H9 (cell line): ENCODE measurements at regions not wholly inside any gene's neighbourhood (a gene's known extent, or its start where the extent isn't known, plus 50 kb on each side); places are given as distances from the start of the nearest gene placed in this dataset.

Source experiments
- DNase-seq: peaks from one replicate; pipeline ENCODE4 v3.0.0-alpha.2; 2017
- H2AFZ ChIP-seq: one replicate; pipeline ENCODE4 v1.6.1; 2013; ENCODE audit warnings: mild to moderate bottlenecking, low read length, control low read depth, moderate library complexity
- H2AK5ac ChIP-seq: 2 replicates; pipeline ENCODE4 v1.6.1; 2013; ENCODE audit warnings: low read length, control low read depth, mixed read lengths; ENCODE audit not compliant: insufficient read length
- H2BK120ac ChIP-seq: one replicate; pipeline ENCODE4 v1.6.1; 2013; ENCODE audit warnings: low read depth, mild to moderate bottlenecking, low read length, control low read depth, inconsistent platforms; ENCODE audit not compliant: poor library complexity, severe bottlenecking
- H2BK12ac ChIP-seq: 2 replicates; pipeline ENCODE4 v1.6.1; 2013; ENCODE audit warnings: low read length, control low read depth, mixed read lengths, low read depth; ENCODE audit not compliant: insufficient read length
- H2BK15ac ChIP-seq: 2 replicates; pipeline ENCODE4 v1.6.1; 2013; ENCODE audit warnings: low read depth, low read length, control low read depth
- H2BK20ac ChIP-seq: one replicate; pipeline ENCODE4 v1.6.1; 2013; ENCODE audit warnings: low read depth, mild to moderate bottlenecking, low read length, control low read depth, inconsistent platforms; ENCODE audit not compliant: poor library complexity, severe bottlenecking
- H2BK5ac ChIP-seq: 2 replicates; pipeline ENCODE4 v1.6.1; 2013; ENCODE audit warnings: low read length, control low read depth, mixed read lengths; ENCODE audit not compliant: insufficient read length
- H3K14ac ChIP-seq: 2 replicates; pipeline ENCODE4 v1.6.1; 2013; ENCODE audit warnings: low read length, control low read depth; ENCODE audit not compliant: insufficient read depth
- H3K18ac ChIP-seq: 2 replicates; pipeline ENCODE4 v1.6.1; 2013; ENCODE audit warnings: low read depth, mild to moderate bottlenecking, mixed read lengths, low read length, control low read depth; ENCODE audit not compliant: insufficient read length
- H3K23ac ChIP-seq: 2 replicates; pipeline ENCODE4 v1.6.1; 2013; ENCODE audit warnings: low read length, control low read depth, mixed read lengths, low read depth; ENCODE audit not compliant: insufficient read length
- H3K23me2 ChIP-seq: 2 replicates; pipeline ENCODE4 v1.6.1; 2013; ENCODE audit warnings: low read depth, mild to moderate bottlenecking, mixed read lengths, low read length, control low read depth; ENCODE audit not compliant: insufficient read length, poor library complexity, severe bottlenecking
- H3K27ac ChIP-seq: 2 replicates; pipeline ENCODE4 v1.5.1; 2013; ENCODE audit warnings: low read length, control low read depth, mixed read lengths, low read depth; ENCODE audit not compliant: insufficient read length
- H3K27me3 ChIP-seq: 2 replicates; pipeline ENCODE4 v1.6.1; 2013; ENCODE audit warnings: low read length, control low read depth, inconsistent platforms; ENCODE audit not compliant: insufficient read depth
- H3K4ac ChIP-seq: 2 replicates; pipeline ENCODE4 v1.6.1; 2013; ENCODE audit warnings: low read depth, mild to moderate bottlenecking, control low read depth, inconsistent platforms, low read length, moderate library complexity
- H3K4me1 ChIP-seq: 2 replicates; pipeline ENCODE4 v1.6.1; 2013; ENCODE audit warnings: low read length, control low read depth, inconsistent platforms; ENCODE audit not compliant: insufficient read depth
- H3K4me2 ChIP-seq: 2 replicates; pipeline ENCODE4 v1.6.1; 2013; ENCODE audit warnings: low read length, control low read depth, mixed read lengths; ENCODE audit not compliant: insufficient read length, insufficient read depth
- H3K56ac ChIP-seq: 2 replicates; pipeline ENCODE4 v1.6.1; 2013; ENCODE audit warnings: low read depth, mild to moderate bottlenecking, mixed read lengths, low read length, control low read depth; ENCODE audit not compliant: insufficient read length
- H3K79me1 ChIP-seq: 2 replicates; pipeline ENCODE4 v1.6.1; 2013; ENCODE audit warnings: low read depth, mild to moderate bottlenecking, moderate library complexity, low read length, control low read depth, inconsistent platforms; ENCODE audit not compliant: insufficient read depth, poor library complexity, severe bottlenecking
- H3K79me2 ChIP-seq: 2 replicates; pipeline ENCODE4 v1.6.1; 2013; ENCODE audit warnings: low read length, control low read depth, inconsistent platforms; ENCODE audit not compliant: insufficient read depth
- H3K9ac ChIP-seq: 2 replicates; pipeline ENCODE4 v1.6.1; 2013; ENCODE audit warnings: low read length, control low read depth, mixed read lengths; ENCODE audit not compliant: insufficient read length; ENCODE audit errors: extremely low read depth
- H3K9me3 ChIP-seq: one replicate; pipeline ENCODE4 v1.6.1; 2013; ENCODE audit warnings: low read depth, low read length, inconsistent platforms; ENCODE audit not compliant: control insufficient read depth
- H3T11ph ChIP-seq: one replicate; pipeline ENCODE4 v1.6.1; 2013; ENCODE audit warnings: mild to moderate bottlenecking, low read length, control low read depth, inconsistent platforms
- H4K20me1 ChIP-seq: one replicate; pipeline ENCODE4 v1.6.1; 2013; ENCODE audit not compliant: control insufficient read depth, insufficient read length, insufficient read depth
- H4K5ac ChIP-seq: 2 replicates; pipeline ENCODE4 v1.6.1; 2013; ENCODE audit warnings: low read depth, mild to moderate bottlenecking, mixed read lengths, low read length, control low read depth; ENCODE audit not compliant: insufficient read length
- H4K8ac ChIP-seq: replicated peaks from 2 replicates; pipeline ENCODE4 v1.6.1; 2013; ENCODE audit warnings: low read length, control low read depth, mixed read lengths, low read depth; ENCODE audit not compliant: insufficient read length
- H4K91ac ChIP-seq: 2 replicates; pipeline ENCODE4 v1.6.1; 2013; ENCODE audit warnings: low read depth, mild to moderate bottlenecking, moderate library complexity, mixed read lengths, low read length, control low read depth; ENCODE audit not compliant: insufficient read length
- H3K27ac Mint-ChIP-seq, 3 experiments: 2 replicates in 2 of 3; 3 replicates in 1 of 3; pipeline ENCODE4 v1.8.0; 2020 to 2021; ENCODE audit warnings: mixed read lengths in 3 of 3, mild to moderate bottlenecking in 1 of 3, moderate library complexity in 1 of 3
- H3K27me3 Mint-ChIP-seq: 2 replicates; pipeline ENCODE4 v1.8.0; 2021; ENCODE audit warnings: low read depth, mild to moderate bottlenecking, moderate library complexity, mixed read lengths
- H3K36me3 Mint-ChIP-seq, 3 experiments: 2 replicates in 2 of 3; 3 replicates in 1 of 3; pipeline ENCODE4 v1.8.0; 2020 to 2021; ENCODE audit warnings: low read depth in 3 of 3, mixed read lengths in 3 of 3; ENCODE audit not compliant: insufficient read depth in 1 of 3
- H3K4me1 Mint-ChIP-seq, 2 experiments: 2 replicates each; pipeline ENCODE4 v1.8.0; 2020; ENCODE audit warnings: mixed read lengths in 2 of 2
- H3K4me3 Mint-ChIP-seq, 2 experiments: 2 replicates in 1 of 2; 3 replicates in 1 of 2; pipeline ENCODE4 v1.8.0; 2020 to 2021; ENCODE audit warnings: mild to moderate bottlenecking in 2 of 2, mixed read lengths in 2 of 2, moderate library complexity in 1 of 2
- H3K9me3 Mint-ChIP-seq, 2 experiments: 2 replicates in 1 of 2; 3 replicates in 1 of 2; pipeline ENCODE4 v1.8.0; 2020; ENCODE audit warnings: mild to moderate bottlenecking in 2 of 2, mixed read lengths in 2 of 2, moderate library complexity in 1 of 2
- CTCF ChIP-seq: fragments of 200-600 bp; sonication (generic); conservative IDR thresholded peaks from 3 replicates; pipeline ENCODE4 v1.8.0; 2021; ENCODE audit warnings: antibody characterized with exemption, mild to moderate bottlenecking
- WGBS: extraction: QIAGEN DNeasy Blood & Tissue Kit; methylation state at CpG from one replicate; pipeline ENCODE4 v1.1.7; 2013; ENCODE audit warnings: missing lambda C conversion rate, low lambda C conversion rate, mixed read lengths; ENCODE audit not compliant: insufficient read length; ENCODE audit errors: extremely low coverage; 5-methylcytosine and 5-hydroxymethylcytosine counted together

DNA sequence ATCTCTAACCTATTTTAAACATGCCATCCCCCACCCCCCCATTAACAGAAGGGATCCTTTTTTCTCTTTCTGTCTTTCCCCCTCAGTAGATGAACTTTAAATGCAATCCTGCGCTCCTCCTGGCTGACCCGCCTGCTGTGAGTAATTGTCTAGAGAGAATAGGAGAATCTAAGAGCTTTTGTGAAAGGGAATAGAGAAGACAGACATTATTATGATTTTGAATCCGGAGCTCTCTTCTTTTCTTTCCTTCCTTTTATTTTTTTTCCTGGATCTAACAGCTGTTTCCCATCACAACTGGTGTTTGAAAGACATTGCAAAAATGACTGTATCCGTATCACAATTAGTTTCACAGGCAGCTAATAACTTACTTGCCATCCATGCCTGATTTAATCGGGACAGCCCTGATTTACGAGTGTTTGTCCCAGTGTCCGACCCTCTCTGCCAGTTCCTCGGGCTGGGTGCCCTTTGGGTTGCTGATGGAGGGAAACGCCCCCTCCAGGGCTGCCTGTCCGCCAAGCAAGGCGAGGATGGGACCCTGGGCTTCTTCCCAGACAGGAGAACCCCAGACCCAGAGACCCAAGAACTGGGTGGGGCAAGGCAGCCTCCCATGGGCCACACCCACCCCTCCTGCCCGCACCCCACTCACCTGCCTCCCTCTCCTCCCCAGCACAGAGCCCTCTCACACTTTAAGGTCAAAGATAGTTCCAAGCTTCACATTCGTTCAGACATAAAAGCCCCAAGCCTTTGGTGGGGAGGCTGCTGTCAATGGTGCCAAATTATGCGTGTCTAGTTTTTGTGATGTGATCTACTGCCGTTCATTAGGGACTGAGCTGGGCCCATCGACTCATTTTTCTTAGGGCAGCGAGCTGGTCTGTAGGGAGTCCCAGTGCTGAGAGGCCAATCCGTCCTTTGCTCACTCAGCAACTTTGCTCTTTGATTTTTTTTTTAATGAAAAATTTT, 231.7 kb downstream of the ZNF516 start:
- Histone ChIP-seq H2BK20ac (no peak overlapping the region), H3K9ac (no peak overlapping the region), H2AK5ac (no peak overlapping the region), H2BK12ac (no peak overlapping the region), H3K27ac (no peak overlapping the region), H4K5ac (no peak overlapping the region), H2BK5ac (no peak overlapping the region), H3K27me3 (no peaks in the 10 kb centered on the region), H3K4ac (no peak overlapping the region), H3K56ac (no peak overlapping the region), H3K18ac (no peak overlapping the region), H3K79me1 (no peaks in the 10 kb centered on the region), H4K20me1 (no peaks in the 10 kb centered on the region), H3K23me2 (no peaks in the 10 kb centered on the region), H3K23ac (no peak overlapping the region), H3K14ac (no peak overlapping the region), H2BK15ac (no peak overlapping the region), H2AFZ (no peak overlapping the region), H4K8ac (no peak overlapping the region), H3K9me3 (no peaks in the 10 kb centered on the region), H2BK120ac (no peak overlapping the region), H4K91ac (no peak overlapping the region), H3K4me1 (peaks cover 5% of the 10 kb centered on the region), H3K4me2 (no peak overlapping the region), H3T11ph (no peak overlapping the region), H3K79me2 (no peaks in the 10 kb centered on the region)
- Mint-ChIP-seq H3K4me3 (peak overlapping the region; percentile 11 to 36; a peak in 4 of 5 replicates), H3K27me3 (peaks cover 5% of the 10 kb centered on the region), H3K27ac (peak overlapping the region in 1 of 3 experiments; percentile 1; a peak in 2 of 7 replicates), H3K4me1 (peaks cover 51 to 54% of the 10 kb centered on the region in 2 experiments), H3K9me3 (no peaks in the 10 kb centered on the region), H3K36me3 (no peaks in the 10 kb centered on the region)
- DNase-seq, result no peak
- no CpG with 5 or more reads among the region's 18 CpGs for WGBS
- TF ChIP-seq CTCF, result no peak
